HT-29 (cell line): ENCODE measurements at regions not wholly inside any gene's neighbourhood (a gene's known extent, or its start where the extent isn't known, plus 50 kb on each side); places are given as distances from the start of the nearest gene placed in this dataset.

Experiments
- DNase-seq: peaks from one replicate; pipeline ENCODE4 v3.0.0-alpha.2; 2015; ENCODE audit warnings: low spot score

DNA sequence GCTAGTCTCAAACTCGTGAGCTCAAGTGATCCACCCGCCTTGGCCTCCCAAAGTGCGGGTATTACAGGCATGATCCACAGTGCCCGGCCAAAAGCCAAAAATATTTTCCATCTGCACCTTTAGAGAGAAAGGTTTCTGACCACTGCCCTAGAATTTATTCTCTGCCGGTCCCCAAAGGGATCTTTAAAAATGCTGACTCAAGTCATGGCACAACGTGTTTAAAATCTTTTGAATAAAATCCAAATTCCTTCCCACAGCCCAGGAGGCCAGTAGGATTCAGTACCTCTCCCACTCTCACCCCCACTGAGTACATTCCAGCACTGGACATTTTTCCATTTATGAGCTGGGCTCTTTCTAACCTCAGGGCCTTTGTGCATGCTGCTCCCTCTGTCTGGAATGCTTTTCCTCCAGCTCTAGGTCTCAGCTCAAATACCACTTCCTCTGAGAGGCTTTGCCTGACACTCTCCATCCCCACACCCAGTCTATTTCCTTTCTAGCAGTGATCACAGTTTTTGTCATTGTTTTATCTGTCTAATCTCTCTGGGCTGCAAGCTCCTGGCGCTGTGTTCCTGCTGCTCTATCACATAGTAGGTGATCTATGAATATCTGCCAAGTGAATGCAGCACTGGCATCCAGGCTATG lies 502.9 kb downstream of the SHQ1 start:
- no peak for DNase-seq

- no peak for DNase-seq
Observed at GRCh38 chr3:72344647-72345046, 503.6 kb downstream of the SHQ1 start.

- no peak for DNase-seq
Observed at GRCh38 chr3:72344236-72344635, 504.0 kb downstream of the SHQ1 start.

GRCh38 chr3:72343078-72343477 lies 505.2 kb downstream of the SHQ1 start:
- no peak for DNase-seq

GRCh38 chr3:72342450-72342849 lies 505.8 kb downstream of the SHQ1 start:
- DNase-seq, result no peak

DNA sequence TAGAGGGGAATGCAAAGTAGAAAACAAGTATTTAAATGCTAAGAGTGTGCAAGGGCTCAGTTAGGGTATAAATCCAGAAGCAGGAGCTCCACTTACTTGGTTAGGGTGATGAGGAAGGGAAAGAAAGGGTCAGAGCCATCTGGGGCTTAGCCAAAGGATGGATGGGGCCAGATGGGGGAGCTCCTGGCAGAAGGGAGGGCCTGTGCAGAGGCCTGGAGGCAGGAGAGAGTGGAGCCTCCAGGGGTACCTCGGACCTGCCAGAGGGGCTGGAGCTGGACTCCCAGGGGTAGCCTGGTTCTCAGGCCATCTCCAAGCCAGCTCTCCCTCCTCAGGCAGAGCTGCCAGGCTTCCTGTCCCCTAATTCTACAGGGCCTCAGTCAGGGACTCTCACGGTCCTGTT lies 506.3 kb downstream of the SHQ1 start:
- no peak for DNase-seq

DNA sequence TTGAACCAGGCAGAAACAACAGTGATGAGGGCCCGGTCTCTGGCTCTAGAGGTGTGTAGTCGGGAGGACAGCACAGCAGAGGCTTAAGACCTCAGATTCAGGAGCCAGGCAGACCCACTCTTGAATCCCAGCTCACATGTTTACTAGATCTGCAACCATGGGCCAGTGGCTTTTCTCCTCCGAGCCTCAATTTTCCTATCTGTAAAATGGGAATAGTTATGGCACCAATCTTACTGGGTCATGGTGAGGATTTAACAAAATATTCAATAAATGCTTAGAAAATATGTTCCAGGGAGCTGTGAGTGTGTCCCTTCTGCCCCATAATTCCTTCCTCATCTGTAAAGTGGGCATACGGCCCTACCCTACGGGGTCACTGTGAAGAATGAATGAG lies 506.9 kb downstream of the SHQ1 start:
- no peak for DNase-seq

DNA sequence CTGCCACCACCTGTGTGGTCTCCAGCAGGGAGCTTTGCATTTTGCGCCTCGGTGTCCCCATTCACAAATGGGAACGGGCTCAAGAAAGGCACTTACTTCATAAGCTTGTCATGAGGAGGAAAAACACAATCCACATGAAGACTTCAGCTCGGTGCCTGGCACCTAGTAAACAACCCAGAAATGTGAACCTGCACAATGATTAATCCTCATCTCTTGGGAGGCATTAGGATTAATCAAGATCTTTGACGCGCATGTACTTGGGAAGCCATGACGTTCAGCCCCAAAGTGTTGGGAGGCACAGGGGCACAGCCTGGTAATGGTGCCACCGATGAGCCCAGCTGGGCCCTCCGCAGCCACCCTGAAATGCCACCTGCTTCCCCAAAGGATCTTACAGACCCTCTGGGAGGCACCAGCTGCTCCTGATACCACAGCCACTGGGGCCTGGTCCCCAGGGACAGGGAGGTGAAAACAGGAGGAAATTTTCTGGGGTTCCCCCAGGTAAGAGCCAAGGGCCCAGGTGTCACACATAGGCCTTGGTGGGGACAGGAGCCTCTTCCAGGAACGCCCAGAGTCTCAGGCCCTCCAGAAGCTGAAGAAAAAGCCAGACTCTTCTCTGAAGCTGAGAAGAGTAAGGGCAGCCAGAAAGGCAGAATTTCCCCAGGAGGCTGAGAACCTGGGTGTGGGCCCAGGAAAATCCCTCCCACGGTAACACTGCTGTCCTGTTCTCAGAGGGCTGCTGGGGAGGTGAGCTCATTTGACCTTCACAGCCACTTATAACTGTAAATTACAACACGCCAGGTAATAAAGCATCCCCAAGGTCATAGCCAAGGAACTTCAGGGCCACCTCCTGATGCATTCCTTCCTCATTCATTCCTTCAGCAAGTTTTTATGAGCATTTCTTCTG lies 507.5 kb downstream of the SHQ1 start:
- no peak for DNase-seq

DNA sequence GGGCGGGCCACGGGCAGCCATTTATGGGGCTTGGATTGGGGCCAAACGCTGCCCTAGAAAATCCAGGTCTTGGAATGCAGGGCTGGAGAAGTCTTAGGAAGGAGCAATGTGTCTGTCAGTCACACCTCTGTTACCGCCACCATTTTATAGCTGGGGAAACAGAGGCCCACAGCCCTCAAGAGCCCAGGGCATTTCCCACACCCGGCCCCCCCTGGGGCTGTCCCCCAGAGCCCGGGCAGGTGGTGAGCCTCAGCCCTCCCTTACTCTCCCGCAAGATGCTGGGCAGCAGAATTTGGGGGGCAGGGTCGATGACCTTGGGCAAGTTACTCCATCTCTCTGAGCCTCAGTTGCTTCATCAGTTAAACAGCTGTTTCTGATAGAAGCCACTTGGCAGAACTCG lies 508.2 kb downstream of the SHQ1 start:
- no peak for DNase-seq

- DNase-seq, result no peak
Observed at GRCh38 chr3:72339670-72340030, 508.6 kb downstream of the SHQ1 start.

- DNase-seq, result peak; percentile 41
Observed at GRCh38 chr3:72338942-72339669, 509.1 kb downstream of the SHQ1 start.

DNA sequence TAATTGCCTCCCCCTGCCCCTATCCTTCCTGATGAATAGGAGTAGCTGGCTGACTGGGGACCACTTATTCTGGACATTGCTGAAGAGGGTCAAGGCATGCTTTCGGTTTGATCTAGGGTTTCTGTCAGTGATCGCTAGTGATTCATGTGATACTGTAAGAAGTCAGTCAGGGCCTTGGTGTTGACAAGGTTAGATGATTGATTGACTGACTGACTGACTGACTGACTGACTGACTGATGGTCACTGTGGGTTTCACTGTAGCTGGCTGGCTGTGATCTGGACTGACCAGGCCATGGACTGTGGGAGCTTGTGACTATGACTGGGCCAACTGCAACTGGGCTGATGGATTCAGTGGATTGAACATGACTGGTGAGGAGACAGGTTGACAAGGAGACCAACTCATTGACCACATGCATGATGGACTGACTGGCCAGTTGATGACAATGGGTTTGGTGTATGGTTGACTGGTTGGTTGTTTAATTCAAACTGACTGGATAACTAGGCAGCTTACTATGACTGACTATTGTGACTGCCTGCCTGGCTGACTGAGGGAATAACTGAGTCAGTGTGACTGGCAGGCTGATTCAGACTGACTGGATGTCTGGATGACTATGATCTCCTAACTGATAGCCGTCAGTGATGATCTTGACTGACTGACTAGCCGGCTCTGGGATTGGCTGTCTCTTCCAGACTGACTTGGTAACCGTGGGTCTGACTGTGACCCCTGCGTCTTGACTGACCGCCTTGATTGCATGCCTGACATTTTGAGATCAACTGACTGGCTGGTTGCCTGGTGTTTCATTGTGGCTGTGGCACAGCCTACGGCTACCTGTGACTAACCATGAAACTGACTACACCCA lies 509.9 kb downstream of the SHQ1 start:
- no peak for DNase-seq

DNA sequence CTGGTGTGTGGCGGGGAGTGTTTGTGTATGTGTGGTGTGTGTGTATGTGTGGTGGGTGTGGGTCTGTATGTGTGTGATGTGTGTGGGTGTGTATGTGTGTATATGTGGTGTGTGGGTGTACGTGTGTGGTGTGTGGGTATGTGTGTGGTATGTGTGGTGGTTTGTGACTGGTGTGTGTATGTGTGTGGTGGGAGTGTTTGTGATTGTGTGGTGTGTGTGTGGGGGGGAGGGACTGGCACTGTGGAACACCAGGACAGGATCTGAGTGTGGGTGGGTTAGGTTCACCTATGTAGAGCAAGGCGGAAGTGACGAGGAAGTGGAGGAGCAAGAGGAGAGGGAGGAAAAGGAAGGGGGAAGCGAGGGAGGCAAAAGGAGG lies 510.8 kb downstream of the SHQ1 start:
- DNase-seq, result no peak

DNA sequence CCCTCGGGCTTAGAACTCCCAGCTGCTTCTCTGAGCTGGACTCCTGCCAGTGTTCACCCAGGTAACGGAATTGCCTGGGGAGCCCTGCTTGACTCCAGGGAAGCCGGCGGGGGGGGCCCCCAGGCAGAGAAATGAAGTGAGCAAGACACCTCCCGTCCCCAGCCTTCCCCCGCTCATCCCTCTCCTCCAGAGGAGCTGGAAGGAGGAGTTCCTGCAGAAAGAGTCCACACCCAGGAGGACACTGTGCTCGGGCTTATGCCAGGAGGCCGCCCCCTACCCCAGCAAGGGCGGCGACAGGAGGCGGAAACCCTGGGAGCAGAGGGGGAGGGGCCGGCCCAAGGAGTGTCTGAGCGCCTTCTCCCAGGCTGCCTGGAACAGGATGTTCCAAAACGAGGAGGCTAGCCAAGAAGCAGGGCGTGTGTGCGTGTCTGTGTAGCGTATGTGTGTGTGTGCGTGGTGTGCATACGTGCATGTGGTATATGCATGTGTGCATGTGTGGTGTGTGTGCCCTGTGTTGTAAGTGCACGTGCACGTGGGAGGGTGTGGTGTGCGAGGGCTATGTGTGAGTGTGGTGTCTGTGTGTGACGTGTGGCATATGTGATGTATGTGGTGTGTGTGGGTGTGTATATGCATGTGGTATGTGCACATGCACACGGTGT lies 511.3 kb downstream of the SHQ1 start:
- DNase-seq, result peak; percentile 36

DNA sequence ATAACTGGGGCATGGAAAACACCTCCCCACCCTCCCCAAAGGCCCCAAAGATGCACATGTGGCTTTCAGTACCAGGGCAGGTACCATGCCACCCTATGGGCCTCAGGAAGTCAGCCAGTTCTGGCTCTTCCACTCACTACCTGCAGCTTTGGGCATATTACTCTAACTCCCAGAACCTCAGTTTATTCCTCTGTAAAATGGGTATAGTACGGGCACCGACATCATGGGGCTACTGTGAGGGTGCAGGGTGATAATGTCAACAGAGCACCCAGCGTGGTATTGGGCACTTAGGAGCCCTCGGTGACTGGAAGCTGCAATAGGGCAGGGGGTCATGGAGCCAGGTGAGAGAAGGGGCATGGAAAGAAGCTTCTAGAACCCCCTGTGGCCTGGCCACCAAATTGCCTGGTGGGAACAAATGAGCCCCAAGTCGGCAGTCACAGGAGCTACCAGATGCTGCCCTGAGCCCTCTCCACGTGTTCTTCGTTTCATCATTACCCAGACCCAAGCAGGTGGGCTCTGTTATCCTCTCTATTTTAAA lies 512.1 kb downstream of the SHQ1 start:
- DNase-seq, result no peak

- no peak for DNase-seq
Observed at GRCh38 chr3:72335458-72336095, 512.7 kb downstream of the SHQ1 start.

- DNase-seq, result no peak
Observed at GRCh38 chr3:72334681-72335457, 513.4 kb downstream of the SHQ1 start.

GRCh38 chr3:72332689-72333088 lies 515.6 kb downstream of the SHQ1 start:
- DNase-seq, result no peak

- no peak for DNase-seq
Observed at GRCh38 chr3:72332036-72332435, 516.2 kb downstream of the SHQ1 start.

GRCh38 chr3:72331076-72331475 lies 517.2 kb downstream of the SHQ1 start:
- no peak for DNase-seq
